ENCODE measurements at regions not wholly inside any gene's neighbourhood (a gene's known extent, or its start where the extent isn't known, plus 50 kb on each side); places are given as distances from the start of the nearest gene placed in this dataset.
A peak's percentile ranks its signal among the peaks of the same experiment; 100 is the strongest.

DNA sequence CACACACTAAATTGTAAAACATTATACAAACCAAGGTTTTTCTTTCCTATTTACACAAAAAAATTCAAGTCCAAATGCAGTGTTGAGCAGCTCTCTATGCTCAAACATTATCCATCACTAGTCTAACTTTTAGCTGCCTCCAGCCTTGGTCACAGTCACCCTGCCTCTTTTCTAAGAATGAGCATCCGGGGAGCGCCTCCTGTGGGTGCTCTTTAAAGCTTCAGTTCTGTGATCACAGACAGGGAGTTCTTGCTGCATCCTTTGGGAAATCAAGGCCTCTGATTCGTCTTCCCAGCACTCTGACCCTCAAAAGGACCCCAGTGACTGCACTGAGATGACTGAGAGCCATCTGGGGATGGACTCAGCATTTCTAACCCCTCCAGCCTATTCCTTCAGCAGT is 289.6 kb downstream of the SEC61B start:
- no peak overlapping the region for H3K4me3 ChIP-seq (replicated peaks; ENCODE audit: low read depth, low read length)
- TF ChIP-seq, protein P1, sequence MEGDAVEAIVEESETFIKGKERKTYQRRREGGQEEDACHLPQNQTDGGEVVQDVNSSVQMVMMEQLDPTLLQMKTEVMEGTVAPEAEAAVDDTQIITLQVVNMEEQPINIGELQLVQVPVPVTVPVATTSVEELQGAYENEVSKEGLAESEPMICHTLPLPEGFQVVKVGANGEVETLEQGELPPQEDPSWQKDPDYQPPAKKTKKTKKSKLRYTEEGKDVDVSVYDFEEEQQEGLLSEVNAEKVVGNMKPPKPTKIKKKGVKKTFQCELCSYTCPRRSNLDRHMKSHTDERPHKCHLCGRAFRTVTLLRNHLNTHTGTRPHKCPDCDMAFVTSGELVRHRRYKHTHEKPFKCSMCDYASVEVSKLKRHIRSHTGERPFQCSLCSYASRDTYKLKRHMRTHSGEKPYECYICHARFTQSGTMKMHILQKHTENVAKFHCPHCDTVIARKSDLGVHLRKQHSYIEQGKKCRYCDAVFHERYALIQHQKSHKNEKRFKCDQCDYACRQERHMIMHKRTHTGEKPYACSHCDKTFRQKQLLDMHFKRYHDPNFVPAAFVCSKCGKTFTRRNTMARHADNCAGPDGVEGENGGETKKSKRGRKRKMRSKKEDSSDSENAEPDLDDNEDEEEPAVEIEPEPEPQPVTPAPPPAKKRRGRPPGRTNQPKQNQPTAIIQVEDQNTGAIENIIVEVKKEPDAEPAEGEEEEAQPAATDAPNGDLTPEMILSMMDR (IDR thresholded peaks at IDR 0.05; ENCODE audit: low read depth, low read length, missing control alignments) = peak; percentile 4
- DNase-seq (ENCODE audit: extremely low read depth, low read depth) = no peak

DNA sequence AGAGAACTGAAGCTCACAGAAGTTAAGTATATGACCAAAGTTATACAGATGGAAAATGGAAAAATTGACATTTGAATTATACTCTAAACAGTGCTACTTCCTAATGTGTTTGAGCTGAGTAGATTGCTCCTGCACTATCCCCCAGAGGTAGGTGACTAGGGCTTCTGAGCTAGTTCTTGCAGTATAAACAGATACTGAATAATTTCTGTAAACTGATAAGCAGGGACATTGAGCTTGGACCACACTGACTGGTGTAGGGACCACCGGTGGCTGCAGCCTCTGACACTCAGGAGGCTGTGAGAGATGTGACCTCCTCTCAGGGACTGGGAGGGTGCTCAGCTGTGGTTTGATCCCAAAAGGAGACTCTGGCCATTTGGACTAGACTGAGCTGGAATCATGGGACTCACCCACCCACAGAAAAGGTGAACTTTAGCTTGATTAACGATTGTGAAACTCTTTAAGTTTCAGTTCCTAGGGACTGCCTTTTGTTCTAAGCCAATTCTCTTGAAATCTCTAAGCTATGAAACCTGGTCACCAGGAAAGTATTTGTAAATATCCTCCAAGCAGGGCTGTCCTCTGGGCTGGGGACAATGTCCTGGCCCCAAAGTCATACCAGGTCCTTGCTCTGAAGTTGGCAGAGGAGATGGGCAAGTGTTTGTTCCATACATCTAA is 291.5 kb downstream of the SEC61B start:
- DNase-seq (ENCODE audit: extremely low read depth, low read depth) = no peak
- TF ChIP-seq, protein P1 (IDR thresholded peaks at IDR 0.05; ENCODE audit: low read depth, low read length, missing control alignments) = no peak
- no peak overlapping the region for H3K4me3 ChIP-seq (replicated peaks; ENCODE audit: low read depth, low read length)

DNA sequence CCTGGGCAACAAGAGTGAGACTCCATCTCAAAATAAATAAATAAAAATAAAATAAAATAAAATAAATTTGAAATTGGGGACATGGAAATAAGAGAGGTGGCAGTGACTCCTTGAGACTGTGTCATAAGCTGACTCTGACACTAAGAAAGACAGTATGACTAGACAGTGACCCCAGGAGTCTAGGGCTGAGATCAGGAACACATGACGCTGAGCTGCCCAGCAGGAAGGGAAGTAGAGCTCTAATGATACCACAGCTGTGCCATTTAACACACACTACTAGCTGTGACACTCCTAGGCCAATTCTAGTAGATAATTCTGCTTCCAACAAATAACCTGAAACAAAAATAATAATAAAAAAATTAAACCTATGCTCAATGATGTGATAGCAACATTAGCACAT is 293.0 kb downstream of the SEC61B start:
- TF ChIP-seq, protein P1 (IDR thresholded peaks at IDR 0.05; ENCODE audit: low read depth, low read length, missing control alignments) = no peak
- H3K4me3 ChIP-seq (replicated peaks; ENCODE audit: low read depth, low read length) = no peak overlapping the region
- DNase-seq (ENCODE audit: extremely low read depth, low read depth) = no peak

DNA sequence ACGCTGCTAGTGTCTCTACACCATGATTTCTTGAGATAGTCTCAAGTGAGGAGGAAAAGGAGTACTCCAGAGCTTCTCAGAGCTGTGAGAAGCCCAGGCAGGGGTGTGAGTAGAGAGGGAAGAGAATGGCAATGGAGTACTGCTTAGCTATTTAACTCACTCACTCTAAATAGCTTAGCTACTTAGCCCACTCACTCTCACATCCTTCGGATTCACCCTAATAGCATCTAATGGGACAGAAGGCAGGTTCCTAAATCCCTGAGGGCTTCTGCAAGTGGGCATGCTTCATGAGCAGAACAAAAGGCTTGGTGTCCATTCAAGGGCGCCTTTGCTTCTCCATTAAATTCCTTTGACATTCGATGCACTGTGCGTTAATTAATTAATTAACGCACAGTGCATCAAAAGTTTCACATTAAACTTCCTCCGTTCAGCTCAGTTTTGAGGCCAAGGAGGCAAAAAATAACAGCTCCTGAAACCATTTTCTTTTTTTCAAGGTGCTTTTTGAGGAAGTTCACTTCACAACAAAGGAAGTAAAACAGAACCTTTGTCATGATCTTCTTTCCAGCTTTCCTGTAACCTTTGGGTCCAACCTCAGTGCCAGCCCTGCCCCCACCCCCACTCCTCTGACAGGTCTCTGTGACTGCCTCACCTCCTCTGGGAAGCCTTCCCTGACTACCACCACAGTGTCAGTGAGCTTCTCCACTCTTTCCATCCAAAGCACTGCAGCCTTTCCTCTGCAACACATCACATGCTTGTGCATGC is 294.0 kb downstream of the SEC61B start:
- no peak overlapping the region for H3K4me3 ChIP-seq (replicated peaks; ENCODE audit: low read depth, low read length)
- DNase-seq (ENCODE audit: extremely low read depth, low read depth) = no peak
- TF ChIP-seq, protein P1 (IDR thresholded peaks at IDR 0.05; ENCODE audit: low read depth, low read length, missing control alignments) = no peak

DNA sequence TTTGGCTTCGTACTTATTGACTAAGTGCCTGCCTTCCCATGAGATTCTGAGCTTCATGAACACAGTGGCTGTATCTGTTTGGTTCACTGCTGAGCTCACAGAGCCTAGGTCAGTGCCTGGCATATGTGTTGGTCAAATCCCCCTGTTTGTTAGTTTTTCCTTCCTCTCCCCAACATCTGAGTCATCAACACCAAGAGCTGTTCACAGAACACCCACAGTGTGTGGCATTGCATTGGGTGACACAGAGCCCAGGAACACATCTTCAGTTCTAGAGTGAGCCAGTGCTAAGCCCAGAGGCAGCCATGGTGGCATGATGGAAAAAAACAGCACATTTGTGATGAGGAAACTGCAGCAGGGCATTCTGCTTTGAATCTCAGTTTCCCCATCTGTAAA is 294.6 kb downstream of the SEC61B start:
- no peak overlapping the region for H3K4me3 ChIP-seq (replicated peaks; ENCODE audit: low read depth, low read length)
- TF ChIP-seq, protein P1 (IDR thresholded peaks at IDR 0.05; ENCODE audit: low read depth, low read length, missing control alignments) = no peak
- no peak for DNase-seq (ENCODE audit: extremely low read depth, low read depth)

DNA sequence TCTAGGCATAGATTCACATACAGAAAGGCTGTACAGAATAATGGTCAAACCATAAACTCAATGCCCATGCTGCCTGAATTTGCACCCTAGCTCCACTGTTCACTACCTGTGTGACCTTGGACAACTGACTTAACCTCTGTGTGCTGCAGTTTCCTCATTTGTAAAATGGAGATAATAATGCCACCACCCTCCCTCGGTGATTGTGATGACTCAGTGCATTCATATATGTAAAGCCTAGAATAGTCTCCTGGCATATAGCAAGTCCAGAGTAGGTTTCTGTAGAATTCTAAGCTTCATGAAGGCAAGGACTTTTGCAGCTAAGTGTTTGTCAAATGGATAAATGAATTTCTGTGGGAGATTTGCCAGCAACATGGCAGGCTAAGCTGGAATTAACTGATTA is 297.8 kb upstream of the NR4A3 start:
- TF ChIP-seq, protein P1 (IDR thresholded peaks at IDR 0.05; ENCODE audit: low read depth, low read length, missing control alignments) = no peak
- no peak for DNase-seq (ENCODE audit: extremely low read depth, low read depth)
- H3K4me3 ChIP-seq (replicated peaks; ENCODE audit: low read depth, low read length) = no peak overlapping the region

All from HFF-Myc (cell line).